EL (cell line): ENCODE measurements at regions not wholly inside any gene's neighbourhood (a gene's known extent, or its start where the extent isn't known, plus 50 kb on each side); places are given as distances from the start of the nearest gene placed in this dataset.
"Not testable (repeated sequence)": the region's sequence is repeated elsewhere in the genome, so short reads cannot be mapped to it uniquely, and the experiment has no call there.

Source experiments
- DNase-seq: peaks from one replicate; pipeline ENCODE4 v3.0.0-alpha.2; 2016

DNA sequence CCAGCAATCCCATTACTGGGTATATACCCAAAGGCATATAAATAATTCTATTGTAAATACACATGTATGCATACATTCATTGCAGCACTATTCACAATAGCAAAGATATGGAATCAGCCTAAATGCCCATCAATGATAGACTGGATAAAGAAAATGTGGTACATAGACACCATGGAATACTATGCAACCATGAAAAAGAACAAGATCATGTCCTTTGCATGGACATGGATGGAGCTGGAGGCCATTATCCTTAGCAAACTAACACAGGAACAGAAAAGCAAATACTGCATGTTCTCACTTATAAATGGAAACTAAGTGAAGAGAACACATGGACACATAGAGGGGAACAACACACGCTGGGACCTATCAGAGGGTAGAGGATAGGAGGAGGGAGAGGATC lies 51.3 kb upstream of the CASK start:
- not testable (repeated sequence) for DNase-seq

DNA sequence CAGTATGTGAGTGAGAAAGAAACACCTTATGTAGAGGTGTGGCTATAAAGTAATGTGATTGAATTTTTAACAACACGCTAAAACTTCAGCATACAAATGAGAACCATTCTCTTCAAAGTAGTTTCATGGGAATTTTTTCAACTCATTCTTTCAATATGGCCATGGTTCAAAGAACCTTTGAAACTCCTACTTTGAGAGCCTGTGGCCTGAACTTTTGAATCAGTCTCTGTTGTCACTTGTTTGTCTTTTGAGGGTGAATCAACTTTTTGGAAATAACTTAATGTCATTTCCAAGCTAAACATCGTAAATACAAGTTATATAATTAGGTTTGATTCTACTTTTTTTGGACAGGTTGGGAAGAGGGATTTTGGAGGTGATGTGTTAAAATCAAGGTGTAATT lies 49.9 kb upstream of the CASK start:
- no peak for DNase-seq
